ENCODE measurements at regions not wholly inside any gene's neighbourhood (a gene's known extent, or its start where the extent isn't known, plus 50 kb on each side); places are given as distances from the start of the nearest gene placed in this dataset.

DNA sequence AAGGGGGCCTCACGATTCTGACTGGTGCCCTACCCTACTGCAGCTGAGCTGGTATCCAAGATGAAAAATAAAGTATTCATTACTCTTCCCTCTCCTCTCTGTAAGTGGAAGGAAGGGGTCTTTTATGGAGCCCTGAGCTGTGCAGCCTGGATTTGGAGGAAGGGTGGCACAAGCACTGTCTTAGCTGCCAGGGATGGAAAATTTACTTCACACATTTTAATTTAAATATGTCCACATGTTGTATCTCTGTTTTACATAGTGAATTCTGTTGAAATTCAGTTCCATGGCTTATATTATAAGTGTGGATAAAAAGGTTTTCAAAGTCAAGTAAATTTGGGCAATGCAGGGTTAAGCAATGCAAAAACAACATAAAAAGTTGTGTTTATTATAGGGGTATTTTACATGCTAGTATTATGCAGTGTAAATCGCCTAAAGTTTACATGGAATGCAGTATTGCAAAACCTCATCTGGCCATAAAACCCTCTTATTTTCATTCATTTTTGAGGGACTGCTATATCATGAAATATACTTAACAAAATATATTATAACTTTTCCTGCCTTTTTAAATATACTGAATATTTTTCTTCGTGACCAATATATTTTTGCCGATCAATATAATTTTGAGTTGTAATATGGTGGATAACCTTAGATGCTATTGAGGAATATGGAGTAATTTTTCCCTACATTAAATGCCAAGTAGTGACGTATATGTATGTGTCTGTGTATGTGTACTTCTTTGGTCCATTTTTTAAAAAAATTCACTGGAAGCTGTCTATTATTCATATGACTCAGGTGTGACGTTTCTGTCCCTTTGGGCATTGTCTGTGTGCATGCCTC, 333.9 kb upstream of the CYRIA start:
- no peaks in the 10 kb centered on the region for H3K36me3 ChIP-seq (replicated peaks; ENCODE audit: insufficient read depth, low read depth)
- 73% methylated on average over 6 of the region's 6 CpGs for WGBS (ENCODE audit: low lambda C conversion rate, missing lambda C conversion rate)
- no peaks in the 10 kb centered on the region for H3K9me2 ChIP-seq (replicated peaks; ENCODE audit: insufficient read depth)
- no peak overlapping the region for H3K27ac ChIP-seq
- no peaks in the 10 kb centered on the region for H4K20me1 ChIP-seq (ENCODE audit: insufficient read depth, poor library complexity, severe bottlenecking)
- no peak overlapping the region for H2AFZ ChIP-seq
- H3K9me3 ChIP-seq (ENCODE audit: low read depth), result no peaks in the 10 kb centered on the region
- H3K4me2 ChIP-seq, result no peak overlapping the region
- TF ChIP-seq CTCF (IDR thresholded peaks at IDR 0.05; ENCODE audit: poor library complexity) (no peak), EZH2phosphoT487 (IDR thresholded peaks at IDR 0.05; ENCODE audit: low read depth, severe bottlenecking, unreplicated experiment) (no peak), EZH2 (IDR thresholded peaks at IDR 0.05; ENCODE audit: borderline replicate concordance) (no peak)
- no peaks in the 10 kb centered on the region for H3K27me3 ChIP-seq
- no peaks in the 10 kb centered on the region for H3K79me2 ChIP-seq
- H3K4me1 ChIP-seq (ENCODE audit: insufficient read depth), result no peaks in the 10 kb centered on the region
- no peak for DNase-seq (ENCODE audit: low spot score)
- H3K4me3 ChIP-seq, result no peak overlapping the region

DNA sequence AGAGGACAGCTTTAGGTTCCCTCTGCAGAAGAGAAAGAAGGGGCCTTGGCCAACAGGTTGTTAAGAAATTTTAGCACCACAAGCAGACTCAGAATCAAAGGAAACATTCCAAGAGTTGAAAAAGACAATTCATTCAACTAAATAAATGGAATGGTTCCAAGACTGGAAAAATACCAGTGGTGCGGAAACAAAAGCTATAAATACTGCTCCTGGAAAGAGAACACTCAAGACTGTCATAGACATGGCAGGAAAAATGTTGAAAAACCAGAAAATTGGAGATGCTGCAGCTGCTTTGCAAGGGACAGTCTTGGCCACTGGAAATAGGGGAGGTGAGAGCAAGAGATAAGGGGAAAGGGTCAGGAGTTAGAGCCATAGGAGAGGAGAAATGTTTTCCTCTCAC, 312.7 kb upstream of the CYRIA start:
- Histone ChIP-seq H3K9me2 (replicated peaks; ENCODE audit: insufficient read depth) (no peaks in the 10 kb centered on the region), H3K4me3 (no peak overlapping the region), H3K27me3 (no peaks in the 10 kb centered on the region), H3K36me3 (replicated peaks; ENCODE audit: insufficient read depth, low read depth) (no peaks in the 10 kb centered on the region), H4K20me1 (ENCODE audit: insufficient read depth, poor library complexity, severe bottlenecking) (no peaks in the 10 kb centered on the region), H3K27ac (no peak overlapping the region), H3K79me2 (no peaks in the 10 kb centered on the region), H3K4me2 (no peak overlapping the region), H3K4me1 (ENCODE audit: insufficient read depth) (no peaks in the 10 kb centered on the region), H2AFZ (no peak overlapping the region), H3K9me3 (ENCODE audit: low read depth) (no peaks in the 10 kb centered on the region)
- no peak for DNase-seq (ENCODE audit: low spot score)
- no peak for TF ChIP-seq CTCF (IDR thresholded peaks at IDR 0.05; ENCODE audit: poor library complexity)
- TF ChIP-seq EZH2 (IDR thresholded peaks at IDR 0.05; ENCODE audit: borderline replicate concordance), result no peak
- TF ChIP-seq EZH2phosphoT487 (IDR thresholded peaks at IDR 0.05; ENCODE audit: low read depth, severe bottlenecking, unreplicated experiment), result no peak
- WGBS (ENCODE audit: low lambda C conversion rate, missing lambda C conversion rate), result 70% methylated on average over 1 of the region's 1 CpG

DNA sequence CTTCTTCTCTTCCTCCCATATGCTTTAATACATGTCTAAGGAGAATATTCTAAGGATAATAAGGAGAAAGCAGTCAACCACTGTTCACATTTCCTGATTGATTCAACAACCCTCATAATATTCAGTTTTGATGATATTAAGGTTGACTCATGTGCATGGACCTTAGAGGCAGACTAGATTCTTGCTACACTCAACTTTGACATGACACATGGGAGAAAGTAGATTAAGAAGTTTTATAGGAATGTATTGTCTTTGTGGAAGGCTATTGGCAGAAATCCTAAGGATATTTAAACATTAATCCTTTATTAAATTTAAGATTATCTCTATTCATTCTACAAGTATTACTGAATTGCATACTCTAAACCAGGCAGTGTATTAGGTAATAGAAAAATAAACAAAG, 309.1 kb upstream of the CYRIA start:
- H2AFZ ChIP-seq, result no peak overlapping the region
- H3K79me2 ChIP-seq, result no peaks in the 10 kb centered on the region
- H3K36me3 ChIP-seq (replicated peaks; ENCODE audit: insufficient read depth, low read depth), result no peaks in the 10 kb centered on the region
- H3K4me2 ChIP-seq, result no peak overlapping the region
- no peaks in the 10 kb centered on the region for H4K20me1 ChIP-seq (ENCODE audit: insufficient read depth, poor library complexity, severe bottlenecking)
- H3K27ac ChIP-seq, result no peak overlapping the region
- no peaks in the 10 kb centered on the region for H3K27me3 ChIP-seq
- H3K9me2 ChIP-seq (replicated peaks; ENCODE audit: insufficient read depth), result no peaks in the 10 kb centered on the region
- no peak for DNase-seq (ENCODE audit: low spot score)
- H3K4me3 ChIP-seq, result no peak overlapping the region
- H3K4me1 ChIP-seq (ENCODE audit: insufficient read depth), result no peaks in the 10 kb centered on the region
- H3K9me3 ChIP-seq (ENCODE audit: low read depth), result no peaks in the 10 kb centered on the region
- no peak for TF ChIP-seq EZH2 (IDR thresholded peaks at IDR 0.05; ENCODE audit: borderline replicate concordance)
- no peak for TF ChIP-seq CTCF (IDR thresholded peaks at IDR 0.05; ENCODE audit: poor library complexity)
- TF ChIP-seq EZH2phosphoT487 (IDR thresholded peaks at IDR 0.05; ENCODE audit: low read depth, severe bottlenecking, unreplicated experiment), result no peak

Measured in hepatocyte (in vitro differentiated cells).